ENCODE measurements at regions not wholly inside any gene's neighbourhood (a gene's known extent, or its start where the extent isn't known, plus 50 kb on each side); places are given as distances from the start of the nearest gene placed in this dataset.

GRCh38 chr9:84173961-84174360 is 166.6 kb downstream of the SLC28A3 start:
- FAIRE-seq (no peak), DNase-seq (ENCODE audit: low spot score) (no peak)

DNA sequence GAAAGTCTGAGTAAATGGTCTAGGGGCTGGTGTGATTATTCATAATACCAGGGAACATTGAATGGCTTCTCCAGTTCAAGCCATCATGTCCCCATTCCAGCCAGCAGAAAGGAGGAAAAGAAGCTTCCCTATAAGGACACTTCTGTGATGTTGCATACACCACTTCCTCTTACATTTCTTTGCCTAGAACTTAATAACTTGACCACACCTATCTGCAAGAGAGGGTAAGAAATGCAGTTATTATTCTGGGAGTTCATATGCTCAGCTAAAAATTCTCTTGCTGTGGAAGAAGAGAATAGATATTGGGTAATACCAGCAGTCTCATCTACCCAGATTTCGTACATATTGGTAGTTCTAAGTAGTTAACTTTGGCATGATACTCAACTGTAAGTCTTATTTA is 166.1 kb downstream of the SLC28A3 start:
- FAIRE-seq (no peak), DNase-seq (ENCODE audit: low spot score) (no peak)

DNA sequence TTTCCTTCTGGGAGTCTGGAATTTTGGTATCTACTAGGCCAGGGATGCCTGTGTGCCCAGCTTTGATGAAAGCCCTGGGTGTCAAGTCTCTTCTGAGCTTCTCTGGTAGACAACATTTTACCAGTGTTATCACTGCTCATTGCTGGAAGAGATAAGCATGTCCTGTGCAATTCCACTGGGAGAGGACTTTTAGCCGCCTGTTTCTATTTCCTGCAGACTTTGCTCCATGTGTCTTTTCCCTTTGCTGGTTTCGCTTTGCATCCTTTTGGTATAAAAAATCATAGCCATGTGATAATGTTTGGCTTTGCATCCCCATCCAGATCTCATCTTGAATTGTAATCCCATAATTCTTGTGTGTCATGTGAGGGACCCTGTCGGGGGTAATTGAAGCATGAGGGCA is 163.2 kb downstream of the SLC28A3 start:
- FAIRE-seq, result no peak
- no peak for DNase-seq (ENCODE audit: low spot score)

DNA sequence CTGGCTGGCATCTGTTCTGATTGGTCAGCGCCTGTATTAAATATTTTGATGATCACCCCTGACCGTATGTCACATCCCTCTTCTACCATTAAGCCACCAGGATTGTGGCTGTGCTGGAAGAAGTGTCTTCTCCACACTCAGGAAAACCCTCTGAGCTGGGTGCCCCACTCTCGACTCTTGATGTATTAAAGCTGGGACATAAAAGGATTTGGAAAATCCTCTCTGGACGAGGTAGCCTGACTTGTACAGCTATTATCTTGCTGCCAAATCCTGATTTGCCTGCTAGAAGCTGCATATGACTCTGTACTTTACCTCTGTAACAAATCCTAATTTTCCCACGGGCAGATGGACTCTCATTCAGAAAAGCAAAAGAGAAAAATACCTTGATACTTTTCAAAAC is 161.0 kb downstream of the SLC28A3 start:
- no peak for DNase-seq (ENCODE audit: low spot score)
- FAIRE-seq, result no peak

- no peak for FAIRE-seq
- no peak for DNase-seq (ENCODE audit: low spot score)
These were observed 153.5 kb downstream of the SLC28A3 start for GRCh38 chr9:84187090-84187489.

DNA sequence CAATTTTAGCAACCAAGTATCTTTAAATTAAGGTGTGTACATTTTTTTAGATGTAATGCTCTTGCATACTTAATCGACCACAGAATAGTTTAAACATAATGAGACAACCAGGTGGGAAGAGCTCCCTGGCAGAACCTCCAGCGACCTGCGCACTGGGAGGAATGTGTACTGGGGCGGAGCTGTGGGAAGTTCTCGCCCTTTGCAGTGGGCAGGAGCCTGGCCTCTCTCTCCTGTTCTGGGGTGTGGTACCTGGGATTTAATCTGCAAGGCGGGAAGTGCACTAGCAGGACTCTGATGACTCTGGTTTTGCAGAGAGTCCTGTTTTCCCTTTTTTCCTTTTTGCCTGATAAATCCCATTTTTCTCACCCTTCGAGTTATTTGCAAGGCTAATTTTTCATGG is 150.7 kb downstream of the SLC28A3 start:
- no peak for FAIRE-seq
- DNase-seq (ENCODE audit: low spot score), result no peak

- FAIRE-seq, result no peak
- DNase-seq (ENCODE audit: low spot score), result no peak
These were observed 150.1 kb downstream of the SLC28A3 start for GRCh38 chr9:84190411-84190810.

DNA sequence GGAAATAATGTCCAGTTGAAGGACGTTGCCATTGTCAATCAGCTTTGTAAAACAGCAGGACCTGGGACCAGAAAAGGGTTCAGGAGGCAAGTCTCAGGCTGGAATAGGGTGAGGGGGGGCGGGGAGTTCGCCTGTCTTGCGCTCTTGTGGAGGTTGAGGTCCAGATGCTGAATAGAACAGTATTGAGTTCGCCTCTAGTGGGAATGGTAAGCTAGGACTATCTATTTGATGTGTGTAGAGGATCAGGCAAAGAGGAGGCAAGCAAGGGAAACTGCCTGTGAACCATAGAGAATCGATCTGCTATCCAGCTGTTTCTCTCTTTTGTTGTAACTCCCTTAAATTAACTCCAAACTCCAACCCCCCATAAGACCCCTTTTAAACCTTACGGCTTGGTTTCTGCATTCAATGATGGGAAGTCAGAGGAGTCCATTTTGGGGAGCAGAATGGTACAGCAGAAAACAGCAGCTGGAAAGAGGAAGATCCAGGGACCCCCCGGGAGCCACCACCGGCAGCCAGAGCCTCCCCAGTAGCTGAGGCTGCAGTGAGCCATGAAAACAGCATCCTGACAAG is 133.7 kb downstream of the SLC28A3 start:
- no peak for DNase-seq (ENCODE audit: low spot score)
- no peak for FAIRE-seq

DNA sequence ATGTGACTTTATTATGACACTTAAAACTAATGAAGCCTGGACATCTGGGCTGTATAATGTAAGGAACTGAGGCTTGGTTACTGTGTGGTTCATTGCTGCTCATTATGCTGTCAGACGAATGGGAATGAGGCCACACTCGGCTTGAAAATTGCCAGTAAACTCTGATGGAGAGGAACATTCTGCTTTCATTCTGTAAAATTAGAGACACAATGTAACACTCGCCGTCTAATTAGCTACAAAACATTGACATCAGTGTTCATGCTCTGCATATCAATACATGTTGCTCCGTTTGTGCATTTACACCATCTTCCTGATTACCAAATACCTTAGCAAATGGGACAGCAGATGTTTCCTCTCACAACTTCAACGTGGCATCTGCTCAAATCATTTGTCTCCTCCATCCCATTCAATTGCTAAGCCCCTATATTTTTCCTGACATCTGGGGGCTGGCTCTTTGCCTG is 133.0 kb downstream of the SLC28A3 start:
- no peak for FAIRE-seq

GRCh38 chr9:84212246-84212645 is 128.3 kb downstream of the SLC28A3 start:
- DNase-seq (ENCODE audit: low spot score) (no peak), FAIRE-seq (no peak)

More for the DNA sequence above, 133.0 kb downstream of the SLC28A3 start:
- no peak for DNase-seq (ENCODE audit: low spot score)

DNA sequence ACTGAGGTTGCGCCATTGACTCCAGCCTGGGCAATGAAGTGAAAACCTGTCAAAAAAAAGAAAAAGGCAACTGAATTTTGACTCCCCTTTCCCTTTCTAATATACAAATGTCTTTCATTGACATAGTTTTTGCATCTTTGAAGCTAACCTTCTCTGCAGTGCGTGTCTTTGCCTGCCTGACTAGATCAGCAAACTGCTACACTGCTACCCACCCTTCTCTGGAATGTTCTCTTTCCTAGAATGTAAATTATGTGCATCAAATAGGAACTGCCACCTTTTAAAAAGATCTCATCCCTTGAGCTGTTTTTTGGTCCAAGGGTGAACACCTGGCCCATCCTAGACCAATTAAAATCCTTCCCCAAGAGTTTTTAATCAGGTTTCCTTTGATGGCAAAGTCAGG is 127.6 kb downstream of the SLC28A3 start:
- DNase-seq (ENCODE audit: low spot score) (no peak), FAIRE-seq (no peak)

GRCh38 chr9:84216151-84216550 is 124.4 kb downstream of the SLC28A3 start:
- DNase-seq (ENCODE audit: low spot score) (no peak), FAIRE-seq (no peak)

- DNase-seq (ENCODE audit: low spot score), result no peak
- FAIRE-seq, result no peak
These were observed 122.2 kb downstream of the SLC28A3 start for GRCh38 chr9:84218322-84218721.

DNA sequence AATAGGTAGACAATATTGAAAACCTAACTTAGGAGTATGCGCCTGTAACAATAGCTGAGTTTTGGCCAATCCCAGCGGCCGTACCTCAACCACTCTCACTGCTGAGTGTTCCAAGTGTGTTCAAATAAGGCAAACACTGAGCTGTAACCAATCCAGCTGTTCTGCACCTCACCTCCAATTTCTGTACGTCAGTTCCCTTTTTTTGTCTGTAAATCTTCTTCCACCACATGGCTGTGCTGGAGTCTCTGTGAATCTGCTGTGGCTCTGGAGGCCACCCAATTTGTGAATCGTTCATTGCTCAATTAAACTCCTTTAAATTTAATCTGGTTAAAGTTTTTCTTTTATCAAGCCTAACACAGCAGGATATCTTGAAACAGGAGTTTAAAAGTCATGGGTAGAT is 116.3 kb downstream of the SLC28A3 start:
- FAIRE-seq, result no peak

More for the DNA sequence above, 116.3 kb downstream of the SLC28A3 start:
- DNase-seq (ENCODE audit: low spot score), result no peak
